Trophoblast cell (in vitro differentiated cells and primary cell): ENCODE measurements at regions not wholly inside any gene's neighbourhood (a gene's known extent, or its start where the extent isn't known, plus 50 kb on each side); places are given as distances from the start of the nearest gene placed in this dataset.

Experiments used
- DNase-seq, 2 donors: peaks; one replicate each; pipeline ENCODE4 v3.0.0-alpha.2; 2016
- H2AFZ ChIP-seq: 2 replicates; pipeline ENCODE4 v1.6.1; 2013; ENCODE audit warnings: low read length, moderate library complexity, mild to moderate bottlenecking; ENCODE audit not compliant: insufficient read depth, poor library complexity
- H2AK5ac ChIP-seq: 2 replicates; pipeline ENCODE4 v1.6.1; 2013; ENCODE audit warnings: mild to moderate bottlenecking, low read length
- H2BK120ac ChIP-seq: 2 replicates; pipeline ENCODE4 v1.6.1; 2013; ENCODE audit warnings: low read length, mild to moderate bottlenecking, moderate library complexity; ENCODE audit not compliant: insufficient read depth, poor library complexity
- H2BK12ac ChIP-seq: 2 replicates; pipeline ENCODE4 v1.6.1; 2013; ENCODE audit warnings: mild to moderate bottlenecking, low read length, moderate library complexity
- H2BK5ac ChIP-seq: 2 replicates; pipeline ENCODE4 v1.6.1; 2013; ENCODE audit warnings: low read length, low read depth, moderate library complexity, mild to moderate bottlenecking; ENCODE audit not compliant: poor library complexity
- H3K14ac ChIP-seq: 2 replicates; pipeline ENCODE4 v1.6.1; 2013; ENCODE audit warnings: mild to moderate bottlenecking, low read length
- H3K18ac ChIP-seq: 2 replicates; pipeline ENCODE4 v1.6.1; 2013; ENCODE audit warnings: mild to moderate bottlenecking, low read length
- H3K23ac ChIP-seq: 2 replicates; pipeline ENCODE4 v1.6.1; 2013; ENCODE audit warnings: low read length
- H3K27ac ChIP-seq: 2 replicates; pipeline ENCODE4 v1.5.1; 2013; ENCODE audit warnings: low read depth, mild to moderate bottlenecking, inconsistent platforms, low read length, moderate library complexity
- H3K27me3 ChIP-seq: 2 replicates; pipeline ENCODE4 v1.6.1; 2013; ENCODE audit warnings: inconsistent platforms, mild to moderate bottlenecking, low read length, moderate library complexity; ENCODE audit not compliant: insufficient read depth
- H3K36me3 ChIP-seq, 2 experiments: 1 replicate in 1 of 2; 2 replicates in 1 of 2; pipeline ENCODE4 v1.6.1; 2013; ENCODE audit warnings: low read length in 2 of 2, mild to moderate bottlenecking in 2 of 2, moderate library complexity in 1 of 2; ENCODE audit not compliant: insufficient read depth in 2 of 2, control insufficient read depth in 1 of 2
- H3K4ac ChIP-seq: 2 replicates; pipeline ENCODE4 v1.6.1; 2013; ENCODE audit warnings: low read depth, mild to moderate bottlenecking, low read length, moderate library complexity
- H3K4me1 ChIP-seq, 2 experiments: 1 replicate in 1 of 2; 2 replicates in 1 of 2; pipeline ENCODE4 v1.6.1; 2013; ENCODE audit warnings: low read length in 2 of 2, mild to moderate bottlenecking in 2 of 2, moderate library complexity in 1 of 2; ENCODE audit not compliant: insufficient read depth in 2 of 2, control insufficient read depth in 1 of 2
- H3K4me2 ChIP-seq: 2 replicates; pipeline ENCODE4 v1.6.1; 2013; ENCODE audit warnings: inconsistent platforms, mild to moderate bottlenecking, low read length, moderate library complexity
- H3K4me3 ChIP-seq: 2 replicates; pipeline ENCODE4 v1.5.1; 2013; ENCODE audit warnings: mild to moderate bottlenecking, low read depth, low read length, inconsistent platforms
- H3K79me1 ChIP-seq: one replicate; pipeline ENCODE4 v1.6.1; 2013; ENCODE audit warnings: low read length
- H3K79me2 ChIP-seq: 2 replicates; pipeline ENCODE4 v1.6.1; 2013; ENCODE audit warnings: low read length, mild to moderate bottlenecking; ENCODE audit not compliant: control insufficient read depth, insufficient read depth, poor library complexity
- H3K9ac ChIP-seq: 2 replicates; pipeline ENCODE4 v1.6.1; 2013; ENCODE audit warnings: mild to moderate bottlenecking, low read length
- H3K9me3 ChIP-seq: 2 replicates; pipeline ENCODE4 v1.6.1; 2013; ENCODE audit warnings: low read depth, mild to moderate bottlenecking, control low read depth, inconsistent platforms, low read length; ENCODE audit not compliant: insufficient read depth
- H4K12ac ChIP-seq: 2 replicates; pipeline ENCODE4 v1.6.1; 2013; ENCODE audit warnings: low read depth, mild to moderate bottlenecking, low read length, moderate library complexity
- H4K8ac ChIP-seq: 2 replicates; pipeline ENCODE4 v1.6.1; 2013; ENCODE audit warnings: low read depth, mild to moderate bottlenecking, low read length, moderate library complexity
- H4K91ac ChIP-seq: one replicate; pipeline ENCODE4 v1.6.1; 2013; ENCODE audit warnings: low read depth, mild to moderate bottlenecking, low read length, moderate library complexity
- WGBS: extraction: QIAGEN DNeasy Blood & Tissue Kit; methylation state at CpG from one replicate; pipeline ENCODE4 v1.1.7; 2013; ENCODE audit warnings: missing lambda C conversion rate; ENCODE audit not compliant: insufficient read length, insufficient coverage; ENCODE audit errors: extremely low coverage; 5-methylcytosine and 5-hydroxymethylcytosine counted together

DNA sequence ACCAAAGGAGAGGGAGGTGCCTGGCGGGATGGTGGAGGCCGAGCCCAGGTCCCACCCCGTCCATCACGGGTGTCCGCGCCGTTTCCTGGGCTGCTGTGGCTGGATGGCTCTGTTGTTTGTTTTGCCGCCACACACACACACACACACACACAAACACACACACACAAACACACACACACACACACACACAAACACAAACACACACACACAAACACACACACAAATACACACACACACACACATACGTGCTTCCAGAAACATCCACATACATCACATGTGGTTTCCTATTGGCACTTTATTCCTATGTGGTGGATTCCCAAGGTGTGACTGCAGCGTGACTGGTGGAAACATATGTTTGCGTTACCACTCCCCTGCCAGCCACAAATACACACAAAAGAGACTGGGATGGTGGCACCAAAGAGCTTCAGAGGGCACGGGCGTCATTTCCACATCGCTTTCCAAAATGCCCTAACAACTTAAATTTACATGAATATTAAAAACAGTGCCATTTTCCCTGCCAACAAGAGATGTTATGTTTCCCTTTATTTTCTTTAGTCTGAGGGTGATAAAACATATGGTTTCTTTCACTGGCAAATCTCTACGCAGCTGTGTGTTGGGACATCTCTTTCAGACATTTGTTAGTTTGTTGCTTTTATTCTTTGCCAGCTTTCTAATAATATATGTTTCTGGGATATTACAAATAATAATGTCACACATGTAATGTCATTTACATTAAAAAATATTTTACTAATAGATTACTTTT, 356.8 kb downstream of the BRD1 start:
- no peak for DNase-seq
- H4K8ac ChIP-seq: no peak overlapping the region
- WGBS: no CpG with 5 or more reads among the region's 15 CpGs
- H4K12ac ChIP-seq: no peak overlapping the region
- H2BK5ac ChIP-seq: no peak overlapping the region
- no peak overlapping the region for H2AK5ac ChIP-seq
- H3K18ac ChIP-seq: no peak overlapping the region
- no peak overlapping the region for H2BK120ac ChIP-seq
- H3K23ac ChIP-seq: no peak overlapping the region
- no peak overlapping the region for H2BK12ac ChIP-seq
- no peak overlapping the region for H3K9ac ChIP-seq
- H3K14ac ChIP-seq: no peak overlapping the region
- no peak overlapping the region for H4K91ac ChIP-seq
- no peak overlapping the region for H3K4me3 ChIP-seq
- H2AFZ ChIP-seq: no peak overlapping the region
- no peaks in the 10 kb centered on the region for H3K79me2 ChIP-seq
- H3K4me1 ChIP-seq: peaks cover 0 to 2% of the 10 kb centered on the region in 2 experiments
- H3K4me2 ChIP-seq: no peak overlapping the region
- H3K4ac ChIP-seq: no peak overlapping the region
- H3K36me3 ChIP-seq: no peaks in the 10 kb centered on the region
- H3K27me3 ChIP-seq: no peaks in the 10 kb centered on the region
- H3K79me1 ChIP-seq: no peaks in the 10 kb centered on the region
- no peak overlapping the region for H3K27ac ChIP-seq
- H3K9me3 ChIP-seq: no peaks in the 10 kb centered on the region

DNA sequence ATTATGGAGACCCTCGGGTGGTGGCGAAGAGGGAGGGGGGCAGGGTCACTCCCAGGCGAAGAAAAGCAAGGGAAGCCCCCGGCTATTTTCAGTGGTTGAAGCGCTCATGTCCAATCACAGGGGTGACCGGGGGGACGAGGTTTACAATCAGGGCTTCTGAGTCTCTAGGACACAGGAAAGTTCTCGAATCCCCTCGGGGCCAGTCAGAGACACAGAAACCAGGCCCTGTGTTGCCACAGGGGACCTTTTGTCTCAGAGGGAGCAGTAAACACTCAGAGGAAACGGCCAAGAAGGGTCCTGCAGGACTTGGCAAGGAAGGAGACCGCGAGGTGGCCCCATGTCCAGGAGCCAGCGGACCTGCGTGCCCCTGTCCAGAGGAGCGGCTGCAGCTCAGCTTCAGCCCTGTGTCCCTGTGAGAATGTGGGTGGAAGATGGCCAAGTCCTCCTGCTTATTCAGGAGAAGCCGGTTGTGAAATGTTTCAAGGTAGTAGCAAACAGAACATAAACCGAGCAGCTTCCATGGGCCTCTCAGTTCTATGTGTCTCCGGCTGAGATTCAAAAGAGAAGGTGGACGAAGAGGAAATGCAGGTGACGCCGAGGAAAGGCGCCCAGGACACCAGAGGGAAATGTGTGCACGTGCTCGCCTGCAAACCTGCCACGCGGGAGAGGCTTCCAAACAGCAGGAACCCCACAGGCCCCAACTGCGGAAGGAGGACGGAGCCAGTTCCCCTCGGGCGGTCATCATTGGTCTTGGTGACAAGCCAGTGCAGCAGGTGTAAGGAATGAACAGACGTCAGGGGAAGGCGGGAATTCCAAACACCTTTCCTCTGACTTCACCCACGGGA, 357.6 kb downstream of the BRD1 start:
- Histone ChIP-seq H3K4ac (no peak overlapping the region), H2AK5ac (no peak overlapping the region), H3K14ac (no peak overlapping the region), H3K27me3 (no peaks in the 10 kb centered on the region), H3K27ac (no peak overlapping the region), H4K8ac (no peak overlapping the region), H3K18ac (no peak overlapping the region), H3K4me3 (no peak overlapping the region), H4K12ac (no peak overlapping the region), H3K4me2 (no peak overlapping the region), H2BK5ac (no peak overlapping the region), H2BK120ac (no peak overlapping the region), H3K79me2 (no peaks in the 10 kb centered on the region), H3K36me3 (no peaks in the 10 kb centered on the region), H3K9me3 (no peaks in the 10 kb centered on the region), H3K23ac (no peak overlapping the region), H4K91ac (no peak overlapping the region), H2BK12ac (no peak overlapping the region), H2AFZ (no peak overlapping the region), H3K9ac (no peak overlapping the region), H3K4me1 (peaks cover 0 to 1% of the 10 kb centered on the region in 2 experiments), H3K79me1 (no peaks in the 10 kb centered on the region)
- whole genome bisulfite sequencing: no CpG with 5 or more reads among the region's 33 CpGs
- DNase-seq: no peak

DNA sequence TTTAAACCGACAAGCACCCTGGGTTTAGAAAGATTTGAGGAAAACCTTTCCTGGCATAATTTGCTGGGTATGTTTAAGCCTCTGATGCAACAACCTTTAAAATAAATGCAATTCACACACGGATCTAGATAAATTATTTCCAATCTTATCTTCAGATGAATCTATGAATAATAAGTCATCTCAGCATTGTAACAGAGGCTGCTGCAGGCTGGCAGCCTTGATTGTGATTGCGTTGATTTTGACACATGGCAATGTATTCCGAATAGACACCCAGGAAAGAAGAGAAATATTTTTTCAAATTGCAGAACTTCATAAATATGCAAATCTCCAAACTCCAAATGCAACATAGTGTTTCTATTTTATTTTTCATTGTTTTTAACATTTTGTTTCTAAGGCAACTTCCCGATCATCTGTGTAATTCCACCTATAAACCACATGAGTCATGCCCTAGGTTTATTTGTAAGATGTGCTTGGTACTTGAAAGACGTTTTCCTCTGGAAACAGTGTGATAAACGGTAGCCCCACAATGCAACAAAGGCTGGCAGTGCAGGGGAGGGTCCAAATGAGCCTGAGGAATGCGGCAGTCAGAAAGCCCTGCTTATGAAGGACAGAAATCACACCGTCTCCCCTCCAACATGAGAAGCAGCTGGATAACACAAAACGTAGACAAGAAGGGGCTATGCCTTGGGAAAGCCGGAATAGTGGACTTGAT, 359.0 kb downstream of the BRD1 start:
- Histone ChIP-seq H2BK12ac (no peak overlapping the region), H3K4me1 (peaks cover 0 to 2% of the 10 kb centered on the region in 2 experiments), H3K14ac (no peak overlapping the region), H3K9ac (no peak overlapping the region), H4K91ac (no peak overlapping the region), H4K12ac (no peak overlapping the region), H3K27me3 (no peaks in the 10 kb centered on the region), H3K18ac (no peak overlapping the region), H2BK5ac (no peak overlapping the region), H2BK120ac (no peak overlapping the region), H3K4ac (no peak overlapping the region), H3K79me1 (no peaks in the 10 kb centered on the region), H3K23ac (no peak overlapping the region), H3K4me3 (no peak overlapping the region), H3K36me3 (no peaks in the 10 kb centered on the region), H2AFZ (no peak overlapping the region), H3K79me2 (no peaks in the 10 kb centered on the region), H3K27ac (no peak overlapping the region), H3K4me2 (no peak overlapping the region), H3K9me3 (peaks cover 2% of the 10 kb centered on the region), H4K8ac (no peak overlapping the region), H2AK5ac (no peak overlapping the region)
- WGBS: no CpG with 5 or more reads among the region's 11 CpGs
- no peak for DNase-seq

DNA sequence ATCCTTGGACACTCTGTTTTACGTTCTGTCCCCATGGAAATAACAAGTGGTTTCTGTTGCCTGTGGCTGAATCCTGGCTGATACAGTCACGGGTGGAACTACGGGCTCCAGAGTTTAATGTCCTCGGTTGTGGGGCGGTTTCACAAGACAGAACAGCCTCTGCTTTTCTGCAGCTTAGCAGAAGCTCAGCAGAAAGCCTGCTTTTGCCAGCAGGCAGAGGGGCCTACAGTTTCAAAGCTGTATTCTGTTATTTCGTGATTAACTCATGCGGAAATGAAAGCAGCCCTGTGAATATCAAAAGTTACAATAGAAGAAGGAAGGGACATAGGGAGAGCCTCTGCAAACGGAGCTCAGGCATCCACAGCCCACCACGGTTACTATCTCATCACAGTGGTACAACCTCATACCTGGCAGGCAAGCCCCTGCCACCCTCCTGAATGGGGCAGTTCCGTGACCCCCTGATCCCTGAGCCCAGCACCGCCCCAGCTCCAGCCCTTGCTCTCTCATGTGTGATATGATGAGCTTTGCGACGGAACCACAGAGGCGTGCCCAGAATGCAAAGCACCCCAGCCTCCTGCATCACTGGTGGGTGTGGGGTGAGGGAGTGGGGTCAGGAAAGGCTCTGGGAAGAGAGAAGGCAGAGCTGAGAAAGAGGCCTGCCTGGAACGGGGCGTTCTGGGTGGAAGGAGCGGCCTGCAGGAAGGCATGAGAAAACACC, 360.6 kb downstream of the BRD1 start:
- Histone ChIP-seq H3K9me3 (peaks cover 2% of the 10 kb centered on the region), H4K91ac (no peak overlapping the region), H4K8ac (no peak overlapping the region), H2BK12ac (no peak overlapping the region), H3K27me3 (no peaks in the 10 kb centered on the region), H3K23ac (no peak overlapping the region), H3K4me3 (no peak overlapping the region), H2AFZ (no peak overlapping the region), H3K4me2 (no peak overlapping the region), H3K79me1 (no peaks in the 10 kb centered on the region), H2AK5ac (no peak overlapping the region), H4K12ac (no peak overlapping the region), H2BK120ac (no peak overlapping the region), H3K4me1 (peaks cover 0 to 3% of the 10 kb centered on the region in 2 experiments), H3K14ac (no peak overlapping the region), H3K18ac (no peak overlapping the region), H3K36me3 (no peaks in the 10 kb centered on the region), H3K79me2 (no peaks in the 10 kb centered on the region), H3K4ac (no peak overlapping the region), H3K27ac (no peak overlapping the region), H3K9ac (no peak overlapping the region), H2BK5ac (no peak overlapping the region)
- no CpG with 5 or more reads among the region's 17 CpGs for WGBS
- DNase-seq: no peak
